ENCODE measurements at regions not wholly inside any gene's neighbourhood (a gene's known extent, or its start where the extent isn't known, plus 50 kb on each side); places are given as distances from the start of the nearest gene placed in this dataset.
"Not testable (repeated sequence)": the region's sequence is repeated elsewhere in the genome, so short reads cannot be mapped to it uniquely, and the experiment has no call there.

- not testable (repeated sequence) for TF ChIP-seq CTCF (IDR thresholded peaks at IDR 0.05; ENCODE audit: low read depth, low read length); POLR2A (IDR thresholded peaks at IDR 0.05; ENCODE audit: extremely low read depth, insufficient read length); MYC (IDR thresholded peaks at IDR 0.05; ENCODE audit: low read depth, low read length); MAX (IDR thresholded peaks at IDR 0.05; ENCODE audit: low read depth, low read length)
These were observed 113.1 kb downstream of the LAT start for GRCh38 chr16:29097965-29098364.
